HCT116 (cell line): ENCODE measurements at regions not wholly inside any gene's neighbourhood (a gene's known extent, or its start where the extent isn't known, plus 50 kb on each side); places are given as distances from the start of the nearest gene placed in this dataset.

Experiments
- ATAC-seq: fragments of 200-7000 bp; cut with Tn5 transposase; 2 replicates; pipeline ENCODE4 v1.9.1; 2020; ENCODE audit warnings: mild to moderate bottlenecking, moderate library complexity
- BruUV-seq: library from RNA; stranded (reverse); fragments of 400-500 nt; replicated peaks from 2 replicates; lab custom pipeline; 2021; lab: Mats Ljungman, UMichigan
- CTCF ChIA-PET: fragments of 300-600 bp; sonication (Branson Sonifier 250); formaldehyde crosslinking; loops from one replicate; lab custom pipeline; 2021; ENCODE audit warnings: antibody characterized with exemption; lab: Charles Lee
- POLR2A ChIA-PET: fragments of 300-600, 350-600 bp; sonication (Branson Sonifier 250); formaldehyde crosslinking; loops from one replicate; lab custom pipeline; 2021; ENCODE audit warnings: antibody characterized with exemption; lab: Charles Lee
- RAD21 ChIA-PET, 2 experiments: fragments of 300-600 bp; sonication (Branson Sonifier 250); formaldehyde crosslinking; loops; one replicate each; lab custom pipeline; 2023; ENCODE audit warnings: low total read pairs in 2 of 2; ENCODE audit not compliant: uncharacterized antibody in 2 of 2, unreplicated experiment in 2 of 2, low non-redundant PET in 1 of 2; lab: Charles Lee
- DNase-seq: peaks from one replicate; pipeline ENCODE4 v3.0.0-alpha.2; 2010; ENCODE audit warnings: low read depth, low spot score
- H2AFZ ChIP-seq: fragments of 200-600 bp; shearing (Covaris generic), sonication (generic); 2 replicates; pipeline ENCODE4 v1.6.1; 2017; ENCODE audit warnings: low read depth, mixed run types, mixed read lengths, antibody characterized with exemption, low read length; ENCODE audit not compliant: poor library complexity, severe bottlenecking
- H3K27ac ChIP-seq: 2 replicates; pipeline ENCODE4 v1.5.1; 2012; ENCODE audit warnings: low read depth, low read length
- H3K27me3 ChIP-seq: fragments of 200-600 bp; sonication (generic); 2 replicates; pipeline ENCODE4 v1.6.1; 2016; ENCODE audit warnings: mixed run types, low read length, mixed read lengths; ENCODE audit not compliant: insufficient read depth
- H3K36me3 ChIP-seq, 2 experiments: fragments of 200-500 bp in 1 of 2; fragments of 200-600 bp in 1 of 2; sonication (Bioruptor generic) in 1 of 2; sonication (generic) in 1 of 2; 2 replicates each; pipeline versions ENCODE4 v1.5.1 to v1.6.1; 2014 to 2016; ENCODE audit warnings: low read length in 2 of 2, inconsistent platforms in 1 of 2, mixed read lengths in 1 of 2, mixed run types in 1 of 2; ENCODE audit not compliant: insufficient read depth in 2 of 2, control insufficient read depth in 1 of 2
- H3K4me1 ChIP-seq, 2 experiments: fragments of 200-600 bp in 1 of 2; sonication (generic) in 1 of 2; 2 replicates each; pipeline versions ENCODE4 v1.5.1 to v1.6.1; 2012 to 2017; ENCODE audit warnings: low read length in 2 of 2, inconsistent platforms in 1 of 2, mild to moderate bottlenecking in 1 of 2, mixed read lengths in 1 of 2, mixed run types in 1 of 2, moderate library complexity in 1 of 2; ENCODE audit not compliant: insufficient read depth in 2 of 2, control insufficient read depth in 1 of 2
- H3K4me2 ChIP-seq: fragments of 200-600 bp; sonication (generic); 2 replicates; pipeline ENCODE4 v1.6.1; 2017; ENCODE audit warnings: mixed run types, low read length, mixed read lengths
- H3K4me3 ChIP-seq, 2 experiments: fragments of 200-600 bp in 1 of 2; sonication (generic) in 1 of 2; replicated peaks in 1 of 2; 2 replicates each; pipeline ENCODE4 v1.5.1; 2011 to 2016; ENCODE audit warnings: low read length in 2 of 2, control low read depth in 1 of 2, low read depth in 1 of 2, mild to moderate bottlenecking in 1 of 2, mixed read lengths in 1 of 2, mixed run types in 1 of 2
- H3K79me2 ChIP-seq: fragments of 200-600 bp; sonication (generic); 2 replicates; pipeline ENCODE4 v1.6.1; 2017; ENCODE audit warnings: mild to moderate bottlenecking, mixed run types, low read length, moderate library complexity, mixed read lengths; ENCODE audit not compliant: insufficient read depth
- H3K9ac ChIP-seq: fragments of 200-600 bp; sonication (generic); 2 replicates; pipeline ENCODE4 v1.6.1; 2016; ENCODE audit warnings: low read length, mixed read lengths
- H3K9me2 ChIP-seq: fragments of 200-600 bp; sonication (generic), shearing (Covaris generic); 2 replicates; pipeline ENCODE4 v1.6.1; 2017; ENCODE audit warnings: mixed run types, mild to moderate bottlenecking, moderate library complexity; ENCODE audit not compliant: insufficient read depth
- H3K9me3 ChIP-seq, 2 experiments: fragments of 200-500 bp in 1 of 2; fragments of 200-600 bp in 1 of 2; sonication (Bioruptor generic) in 1 of 2; sonication (generic) in 1 of 2; 2 replicates each; pipeline ENCODE4 v1.6.1; 2014 to 2017; ENCODE audit warnings: low read length in 2 of 2, mixed read lengths in 2 of 2, inconsistent platforms in 1 of 2, low read depth in 1 of 2, mild to moderate bottlenecking in 1 of 2, mixed run types in 1 of 2, moderate library complexity in 1 of 2; ENCODE audit not compliant: control insufficient read depth in 1 of 2, insufficient read depth in 1 of 2
- H4K20me1 ChIP-seq: fragments of 200-600 bp; sonication (generic), shearing (Covaris generic); 2 replicates; pipeline ENCODE4 v1.6.1; 2017; ENCODE audit warnings: mixed run types, mild to moderate bottlenecking, moderate library complexity; ENCODE audit not compliant: insufficient read depth
- CBX3 ChIP-seq: IDR thresholded peaks from 2 replicates; pipeline ENCODE4 v1.6.1; 2012; ENCODE audit warnings: low read depth
- CEBPB ChIP-seq: IDR thresholded peaks from 2 replicates; pipeline ENCODE4 v1.6.1; 2012; ENCODE audit warnings: low read depth
- EZH2 ChIP-seq: fragments of 200-600 bp; sonication (generic); IDR thresholded peaks from 2 replicates; pipeline ENCODE4 v1.6.1; 2017; ENCODE audit warnings: antibody characterized with exemption, mixed run types
- EZH2phosphoT487 ChIP-seq: fragments of 200-600 bp; IDR thresholded peaks from 2 replicates; pipeline ENCODE4 v1.6.1; 2018; ENCODE audit warnings: antibody characterized with exemption, borderline replicate concordance
- SP1 ChIP-seq: IDR thresholded peaks from 2 replicates; pipeline ENCODE4 v1.6.1; 2012; ENCODE audit warnings: low read depth
- SRF ChIP-seq: IDR thresholded peaks from 2 replicates; pipeline ENCODE4 v1.6.1; 2012; ENCODE audit warnings: low read depth
- YY1 ChIP-seq: IDR thresholded peaks from 2 replicates; pipeline ENCODE4 v1.6.1; 2011; ENCODE audit warnings: low read length, low read depth, moderate library complexity, mild to moderate bottlenecking; ENCODE audit not compliant: insufficient replicate concordance; ENCODE audit errors: extremely low read depth
- intact Hi-C: fragments of 100-400 bp; cut with micrococcal nuclease; formaldehyde crosslinking; loops from 2 replicates; pipeline ENCODE4 v1.10.0; 2022
- TF ChIP-seq, protein P1 (sequence below): IDR thresholded peaks from 2 replicates; pipeline ENCODE4 v1.6.1; 2012

GRCh38 chr18:41700416-41700815, 254.6 kb upstream of the PIK3C3 start:
- H3K4me3 ChIP-seq: no peak overlapping the region
- no peak for TF ChIP-seq YY1
- TF ChIP-seq SRF: no peak
- TF ChIP-seq CEBPB: no peak
- no peak overlapping the region for H2AFZ ChIP-seq
- ChIA-PET POLR2A (no interaction called here), CTCF (no interaction called here), RAD21 (no interaction called here)
- H3K9ac ChIP-seq: no peak overlapping the region
- no peaks in the 10 kb centered on the region for H3K9me2 ChIP-seq
- no peak overlapping the region for H3K27ac ChIP-seq
- intact Hi-C loops: no loop called here
- no peaks in the 10 kb centered on the region for H3K36me3 ChIP-seq
- no peaks in the 10 kb centered on the region for H3K4me1 ChIP-seq
- ATAC-seq: no peak
- H3K9me3 ChIP-seq: peaks cover 13 to 39% of the 10 kb centered on the region in 2 experiments; a peak in 3 of 4 replicates
- no TSS peak for BruUV-seq
- no peak for DNase-seq
- no peaks in the 10 kb centered on the region for H4K20me1 ChIP-seq
- H3K27me3 ChIP-seq: no peaks in the 10 kb centered on the region
- no peaks in the 10 kb centered on the region for H3K79me2 ChIP-seq
- no peak overlapping the region for H3K4me2 ChIP-seq

DNA sequence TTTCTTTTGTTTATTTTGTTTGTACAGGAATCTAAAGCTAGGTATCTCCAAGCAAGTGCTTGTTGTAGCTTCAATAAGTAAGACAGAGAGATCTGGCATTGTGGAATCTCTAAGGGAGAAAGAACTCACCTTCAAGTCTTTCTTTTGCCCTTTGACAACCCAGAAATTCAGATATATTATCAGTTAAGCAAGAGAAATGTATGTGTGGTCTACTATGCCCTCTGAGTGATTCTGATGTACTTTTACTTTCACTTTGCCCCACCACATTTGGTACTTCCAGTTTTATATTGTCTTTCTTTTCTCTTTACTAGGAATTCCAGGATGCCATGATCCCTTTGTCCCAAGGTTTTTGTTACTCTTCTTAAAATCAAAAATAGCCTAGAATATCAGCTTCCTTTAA, 259.6 kb upstream of the PIK3C3 start:
- Histone ChIP-seq H3K9ac (no peak overlapping the region), H3K27me3 (no peaks in the 10 kb centered on the region), H3K36me3 (no peaks in the 10 kb centered on the region), H2AFZ (no peak overlapping the region), H3K4me1 (no peaks in the 10 kb centered on the region), H3K4me3 (no peak overlapping the region), H3K9me3 (peaks cover 3 to 25% of the 10 kb centered on the region in 2 experiments; a peak in 3 of 4 replicates), H3K27ac (no peak overlapping the region), H3K4me2 (no peak overlapping the region), H4K20me1 (no peaks in the 10 kb centered on the region), H3K9me2 (no peaks in the 10 kb centered on the region), H3K79me2 (no peaks in the 10 kb centered on the region)
- POLR2A ChIA-PET: no interaction called here
- no TSS peak for BruUV-seq
- no peak for DNase-seq
- CTCF ChIA-PET: no interaction called here
- ATAC-seq: no peak
- RAD21 ChIA-PET: no interaction called here
- intact Hi-C loops: no loop called here
- TF ChIP-seq SP1 (no peak), YY1 (no peak), EZH2 (no peak), EZH2phosphoT487 (no peak), CBX3 (no peak)
- TF ChIP-seq, protein P1, sequence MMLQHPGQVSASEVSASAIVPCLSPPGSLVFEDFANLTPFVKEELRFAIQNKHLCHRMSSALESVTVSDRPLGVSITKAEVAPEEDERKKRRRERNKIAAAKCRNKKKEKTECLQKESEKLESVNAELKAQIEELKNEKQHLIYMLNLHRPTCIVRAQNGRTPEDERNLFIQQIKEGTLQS: no peak
